Fibroblast of upper back skin (primary cell): ENCODE measurements at regions not wholly inside any gene's neighbourhood (a gene's known extent, or its start where the extent isn't known, plus 50 kb on each side); places are given as distances from the start of the nearest gene placed in this dataset.
A peak's percentile ranks its signal among the peaks of the same experiment; 100 is the strongest.

Experiments used
- DNase-seq: peaks from one replicate; pipeline ENCODE4 v3.0.0-alpha.2; 2013

DNA sequence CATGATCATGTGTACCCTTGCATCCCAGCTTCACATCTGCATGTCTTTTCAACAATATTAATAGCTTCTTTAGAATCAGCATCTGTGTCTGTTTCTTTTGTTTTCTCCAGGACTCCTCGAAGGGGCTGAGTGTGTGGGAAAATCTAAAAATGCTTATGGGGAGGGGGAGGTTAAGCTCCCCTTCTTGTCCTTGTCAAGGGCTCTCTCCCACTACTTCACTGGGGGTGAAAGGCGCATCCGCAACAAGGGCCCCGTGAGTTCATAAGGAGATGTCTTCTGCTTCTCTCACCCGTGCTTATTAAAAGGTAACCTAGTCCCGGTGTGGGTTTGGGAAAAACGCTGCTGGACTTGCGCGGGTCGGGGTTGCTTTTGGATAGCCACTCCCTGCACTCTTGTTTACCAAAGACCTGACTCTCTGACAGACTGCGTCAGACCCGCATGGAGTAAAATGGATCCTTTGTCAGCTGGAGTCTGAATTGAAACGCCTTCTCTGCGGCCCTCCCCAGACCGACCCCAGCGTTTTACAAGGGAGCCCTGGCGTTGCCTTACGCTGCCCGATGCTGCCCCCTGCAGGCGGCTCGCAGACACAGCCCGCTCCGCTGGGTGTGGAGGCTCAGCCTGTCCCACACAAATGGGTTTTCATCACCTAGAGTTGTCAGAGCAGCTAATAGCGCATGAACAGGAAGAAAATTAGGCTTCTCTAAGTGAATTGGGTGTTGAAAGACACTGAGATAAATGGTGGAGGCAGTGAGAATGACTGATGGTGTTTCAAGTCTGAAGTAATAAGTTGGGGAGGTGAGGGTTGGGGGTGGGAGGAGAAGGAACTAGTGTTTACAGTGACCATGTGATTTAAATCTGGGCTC, 53.8 kb downstream of the IER5 start:
- peak; percentile 85 for DNase-seq

- DNase-seq, result no peak
Measured at GRCh38 chr1:181143102-181143859, 54.8 kb downstream of the IER5 start.

GRCh38 chr1:181144238-181144637, 55.7 kb downstream of the IER5 start:
- DNase-seq, result no peak

DNA sequence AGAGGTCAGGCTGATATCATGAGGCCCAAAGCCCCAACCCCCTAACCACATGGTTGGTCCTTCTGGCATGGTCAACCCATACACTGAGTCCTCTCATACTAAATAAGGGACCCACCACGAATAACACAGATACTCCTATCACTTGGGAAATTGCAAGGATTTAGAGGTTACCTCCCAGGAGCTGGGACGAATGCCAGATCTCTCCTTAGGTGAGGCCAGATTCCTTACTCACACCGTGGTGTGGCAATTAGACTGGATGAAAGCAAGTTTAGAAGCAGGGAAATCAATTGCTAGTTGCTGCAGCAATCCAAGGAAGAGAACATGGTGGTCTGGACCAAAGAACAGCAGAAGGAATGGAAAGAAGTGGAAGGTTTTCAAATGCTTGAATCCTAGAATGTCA, 60.1 kb downstream of the IER5 start:
- no peak for DNase-seq

- no peak for DNase-seq
Measured at GRCh38 chr1:181149326-181150125, 61.0 kb downstream of the IER5 start.

GRCh38 chr1:181150273-181150672, 61.8 kb downstream of the IER5 start:
- no peak for DNase-seq

DNA sequence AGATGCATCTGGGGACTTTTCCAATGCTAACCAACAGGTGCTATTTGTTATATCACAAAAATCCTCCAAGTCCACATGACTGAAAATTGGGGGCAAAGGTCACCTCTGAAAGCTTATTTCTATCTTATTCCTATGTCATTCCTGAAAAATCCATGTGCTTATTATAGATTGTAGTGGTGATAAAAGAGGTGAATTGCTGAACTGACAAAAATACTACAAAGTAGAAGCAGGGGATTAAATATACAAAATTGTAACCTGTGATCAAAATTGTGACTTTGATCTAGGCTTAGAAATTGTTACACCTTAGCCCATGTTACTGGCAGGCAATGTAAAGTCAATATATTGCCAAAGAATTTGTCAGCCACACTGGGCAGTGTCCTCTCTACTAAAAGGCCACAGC, 62.3 kb downstream of the IER5 start:
- no peak for DNase-seq

GRCh38 chr1:181151378-181152326, 63.2 kb downstream of the IER5 start:
- no peak for DNase-seq

DNA sequence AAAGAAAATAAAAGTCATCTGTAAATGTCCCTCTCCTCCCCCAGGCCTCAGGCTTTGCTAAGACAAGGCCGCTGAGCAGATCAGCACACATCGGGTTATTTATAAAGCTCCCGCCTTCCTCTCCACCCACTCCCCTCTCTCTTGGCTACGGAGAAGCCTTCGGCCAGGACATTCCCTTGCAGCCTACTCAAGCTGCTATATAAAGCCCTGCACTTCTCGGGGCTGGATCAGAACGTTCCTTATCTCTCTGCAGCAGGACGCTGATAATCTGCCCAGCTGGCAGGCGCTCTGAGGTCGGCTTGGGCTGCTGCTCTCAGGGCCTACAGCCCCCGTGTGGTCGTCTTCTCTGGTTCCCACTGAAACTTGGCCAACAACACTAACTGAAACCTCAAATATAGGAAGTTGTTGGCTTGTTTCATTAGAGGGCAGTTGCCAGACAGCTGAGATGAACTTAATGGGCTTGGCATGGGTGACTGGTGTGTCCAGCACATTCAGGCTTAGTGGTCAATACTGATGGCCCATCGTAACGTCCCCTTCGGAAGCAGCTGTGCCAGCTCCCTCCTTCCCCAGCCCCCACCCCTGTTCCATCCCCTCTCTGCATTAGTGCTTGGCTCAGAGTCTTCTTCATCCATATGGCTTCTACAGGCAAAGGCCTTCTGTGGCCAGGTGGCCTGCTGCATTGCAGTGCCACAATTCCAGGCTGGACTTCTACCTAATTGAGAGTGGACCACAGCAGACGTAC, 64.6 kb downstream of the IER5 start:
- DNase-seq, result peak; percentile 60

GRCh38 chr1:181153634-181153961, 65.1 kb downstream of the IER5 start:
- DNase-seq, result no peak

DNA sequence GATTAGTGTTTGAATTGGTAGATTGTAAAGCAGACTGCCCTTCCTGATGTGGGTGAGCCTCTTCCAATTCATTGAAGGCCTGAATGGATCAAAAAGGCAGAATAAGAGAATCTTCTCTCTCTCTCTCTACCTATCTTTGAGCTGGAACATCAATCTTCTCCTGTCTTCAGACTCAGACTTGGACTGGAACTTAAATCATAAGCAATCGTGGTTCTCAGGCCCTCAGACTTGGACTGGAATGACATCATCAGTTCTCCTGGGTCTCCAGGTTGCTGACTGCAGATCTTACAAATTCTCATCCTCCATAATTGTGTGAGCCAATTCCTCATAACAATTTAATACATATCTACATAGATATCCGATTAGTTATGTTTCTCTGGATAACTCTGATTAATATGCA, 66.8 kb downstream of the IER5 start:
- DNase-seq, result no peak

- no peak for DNase-seq
Measured at GRCh38 chr1:181159451-181160140, 71.1 kb downstream of the IER5 start.

DNA sequence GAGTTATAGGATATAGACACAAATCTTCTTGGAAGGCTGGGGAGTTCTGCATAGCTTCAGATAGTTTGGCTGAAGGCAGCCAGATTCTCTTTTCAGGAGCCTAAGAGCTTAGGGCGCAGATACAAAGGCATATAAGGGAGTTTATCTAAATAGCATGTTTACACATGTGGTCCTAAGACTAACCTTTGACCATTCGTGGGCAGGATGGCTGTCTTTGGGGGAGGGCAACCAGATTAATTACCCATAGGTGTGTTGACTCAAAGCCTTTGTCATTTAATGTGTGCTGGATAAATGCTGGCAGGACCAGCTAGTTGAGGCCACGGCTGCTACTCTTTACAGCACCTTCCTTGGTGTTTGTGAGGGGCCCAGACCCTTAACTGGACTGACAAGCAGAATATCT, 71.8 kb downstream of the IER5 start:
- DNase-seq, result no peak

DNA sequence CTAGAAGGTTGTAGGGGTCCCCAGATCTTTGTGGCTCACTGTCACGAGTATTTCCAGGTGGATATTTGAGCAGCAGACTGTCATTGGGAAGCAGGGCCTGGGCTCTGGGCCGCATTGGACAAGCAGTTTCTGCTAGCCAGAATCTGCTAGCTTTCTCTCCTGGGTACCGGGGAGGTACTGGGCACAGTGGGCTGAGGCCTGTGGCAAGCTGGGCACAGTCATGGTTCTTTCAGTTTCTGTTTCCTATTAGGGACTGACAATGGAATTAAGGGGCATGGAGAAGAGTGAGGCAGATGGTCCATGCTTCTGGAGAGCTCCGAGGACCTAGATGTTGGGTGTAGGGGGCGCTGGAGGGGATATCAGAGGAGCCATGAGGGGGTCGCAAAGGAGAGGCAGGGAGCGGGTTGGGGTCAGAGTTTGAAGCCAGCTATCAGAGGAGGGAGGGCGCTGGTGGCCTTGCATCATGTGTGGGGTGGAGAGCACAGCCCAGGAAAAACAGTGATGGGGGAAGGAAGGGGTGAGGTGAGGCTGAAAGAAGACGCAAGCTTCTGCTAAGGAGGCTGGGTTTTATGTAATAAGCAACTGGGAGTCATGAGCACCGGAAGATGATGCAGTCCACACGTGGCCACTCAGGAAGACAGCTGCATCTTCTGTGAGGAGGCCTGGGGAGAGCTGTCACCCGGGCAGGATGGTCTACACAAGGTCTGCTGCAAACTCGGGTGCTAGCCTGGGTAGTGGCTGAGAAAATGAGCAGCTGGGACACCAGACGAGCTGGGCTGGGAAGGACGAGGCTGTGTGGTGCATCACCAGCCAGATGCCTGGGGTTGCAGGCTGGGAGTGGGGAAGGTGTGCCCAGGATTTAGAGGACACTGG, 72.7 kb downstream of the IER5 start:
- DNase-seq, result no peak

- DNase-seq, result no peak
Measured at GRCh38 chr1:181163662-181164061, 75.2 kb downstream of the IER5 start.

DNA sequence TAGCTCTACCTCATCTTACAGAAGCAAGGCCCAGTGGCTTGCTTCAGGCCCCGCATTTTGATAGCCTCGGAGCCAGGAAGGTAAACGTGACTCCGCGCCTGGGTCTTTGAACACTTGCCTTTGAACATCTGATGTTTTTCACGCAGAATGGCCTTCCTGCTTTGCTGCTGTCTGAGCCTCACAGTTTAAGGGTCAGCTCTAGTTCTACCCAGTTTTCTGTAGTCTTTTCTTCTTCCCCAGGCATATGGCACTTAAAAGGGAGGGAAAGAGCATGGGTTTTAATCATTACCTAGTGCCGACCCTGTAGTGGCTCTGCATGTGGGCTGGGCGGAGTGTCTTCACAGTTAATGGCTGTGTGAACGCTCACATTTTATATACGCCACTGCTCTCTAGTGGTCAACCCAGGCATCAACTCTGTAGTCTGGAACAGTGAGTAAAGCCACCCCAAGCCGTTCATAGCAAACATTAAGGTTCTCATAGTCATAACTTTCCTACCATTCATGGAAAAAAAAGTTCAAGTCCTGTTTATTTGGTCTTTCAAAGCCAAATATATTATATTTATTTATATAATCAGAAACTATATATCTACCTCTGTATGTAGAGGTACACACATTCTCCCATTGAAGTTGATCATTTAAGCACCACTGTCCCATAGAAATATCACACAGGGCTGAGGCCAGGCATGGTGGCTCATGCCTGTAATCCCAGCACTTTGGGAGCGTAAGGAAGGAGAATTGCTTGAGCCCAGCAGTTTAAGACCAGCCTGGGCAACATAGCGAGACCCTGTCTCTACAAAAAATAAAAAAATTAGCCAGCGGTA, 78.1 kb downstream of the IER5 start:
- DNase-seq, result peak; percentile 81

DNA sequence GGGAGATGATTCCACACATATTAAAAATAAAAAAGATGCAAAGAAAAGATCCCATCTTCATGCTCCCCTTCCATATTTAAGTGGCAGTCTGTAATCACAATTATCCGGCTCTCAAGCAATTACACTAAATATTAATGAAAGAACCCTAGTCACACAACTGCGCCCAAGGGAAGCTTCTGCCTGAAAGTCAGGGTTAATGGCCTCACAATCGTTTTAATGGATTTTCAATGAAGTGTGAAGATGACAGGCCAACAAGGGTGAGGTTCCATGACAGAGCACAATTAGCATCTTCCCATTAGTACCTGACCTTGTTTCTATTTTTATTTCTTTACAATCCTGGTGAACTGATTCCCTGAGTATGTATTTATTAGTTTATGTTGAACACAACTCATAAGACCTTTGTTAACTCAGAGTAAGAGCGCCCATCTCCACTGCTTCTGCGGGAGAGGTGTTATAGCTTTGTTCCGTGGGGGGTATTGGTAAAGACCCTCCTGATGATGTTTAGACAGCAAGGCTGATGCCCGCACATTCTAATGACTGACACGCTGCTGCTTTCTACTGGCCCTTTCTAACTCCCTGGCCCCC, 80.9 kb downstream of the IER5 start:
- DNase-seq, result no peak

DNA sequence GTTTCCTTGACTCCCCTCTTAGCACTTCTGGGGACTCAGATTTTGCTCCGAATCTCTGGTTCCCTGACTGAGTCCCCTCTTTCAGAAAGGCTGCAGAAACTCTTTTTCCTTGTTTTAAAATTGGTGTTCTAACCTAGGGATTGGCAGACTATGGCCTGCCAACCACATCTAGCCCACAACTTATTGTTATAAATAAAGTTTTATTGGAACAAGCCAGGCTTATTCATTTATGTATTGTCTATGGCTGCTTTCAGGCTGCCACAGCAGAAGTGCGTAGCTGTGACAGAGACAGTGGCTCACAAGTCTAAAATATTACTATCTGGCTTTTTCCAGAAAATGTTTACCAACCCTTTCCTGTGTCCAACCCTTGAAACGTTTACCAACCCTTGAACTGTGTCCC, 81.7 kb downstream of the IER5 start:
- DNase-seq, result no peak

DNA sequence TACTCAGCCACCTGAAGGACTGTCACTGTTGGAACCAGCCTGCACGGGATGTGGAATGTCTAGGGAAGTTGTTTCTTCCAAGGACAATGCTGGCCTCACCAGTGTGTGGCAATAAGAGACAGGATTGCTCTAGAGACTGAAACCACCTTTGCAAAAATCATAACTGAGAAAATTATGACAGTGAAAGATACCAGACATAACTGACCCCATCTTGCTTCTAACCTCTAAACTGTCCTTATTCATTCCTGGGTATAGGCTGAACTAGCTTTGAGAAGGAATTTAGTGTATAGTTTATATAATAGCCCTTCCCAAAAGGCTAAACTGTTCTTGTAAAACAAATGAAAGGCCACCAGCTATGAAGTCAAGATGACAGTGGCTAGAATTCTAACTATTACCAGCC, 83.6 kb downstream of the IER5 start:
- no peak for DNase-seq
